GM21381 (cell line): ENCODE measurements at regions not wholly inside any gene's neighbourhood (a gene's known extent, or its start where the extent isn't known, plus 50 kb on each side); places are given as distances from the start of the nearest gene placed in this dataset.

ENCODE experiments used
- ATAC-seq: cut with Tn5 transposase; IDR thresholded peaks from one replicate; pipeline ENCODE4 v1.9.1; 2021; ENCODE audit warnings: mild to moderate bottlenecking, moderate library complexity; ENCODE audit not compliant: unreplicated experiment

DNA sequence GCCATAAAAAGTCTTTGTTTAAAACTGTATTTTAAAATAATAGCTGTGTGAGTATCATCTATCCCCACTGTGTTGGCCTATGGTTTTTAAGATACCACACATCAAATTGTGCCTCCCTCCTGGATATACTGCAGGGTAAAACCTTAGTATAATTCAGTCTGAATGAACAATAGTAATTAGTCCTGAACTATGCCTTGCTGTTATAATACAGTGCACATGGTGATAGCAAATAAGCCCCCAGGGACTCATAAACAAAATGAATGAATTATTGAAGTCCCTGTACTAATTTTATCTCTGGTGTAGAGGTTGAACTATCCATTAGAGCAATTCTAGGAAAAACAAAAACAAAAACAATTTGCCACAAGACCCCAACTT, 142.7 kb upstream of the ADAMTSL1 start:
- ATAC-seq = no peak

DNA sequence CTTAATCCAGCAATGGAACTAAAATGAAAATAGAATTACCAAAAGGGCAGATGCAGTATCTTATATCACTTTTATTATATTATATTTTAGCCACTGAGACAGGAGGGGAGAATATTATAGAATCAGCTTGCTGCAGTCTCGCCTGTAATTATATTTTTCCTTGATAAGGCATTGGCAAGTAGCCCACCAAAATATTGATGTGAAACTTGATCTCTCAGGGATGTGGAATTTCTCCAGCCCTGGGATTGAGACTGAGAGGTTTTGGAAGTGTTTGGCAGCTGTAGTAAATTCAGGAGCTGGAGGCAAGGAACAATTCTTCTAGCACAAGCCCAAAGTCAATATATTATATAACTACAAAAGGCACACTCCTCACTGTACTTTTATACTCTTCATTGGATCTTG, 142.1 kb upstream of the ADAMTSL1 start:
- no peak for ATAC-seq

DNA sequence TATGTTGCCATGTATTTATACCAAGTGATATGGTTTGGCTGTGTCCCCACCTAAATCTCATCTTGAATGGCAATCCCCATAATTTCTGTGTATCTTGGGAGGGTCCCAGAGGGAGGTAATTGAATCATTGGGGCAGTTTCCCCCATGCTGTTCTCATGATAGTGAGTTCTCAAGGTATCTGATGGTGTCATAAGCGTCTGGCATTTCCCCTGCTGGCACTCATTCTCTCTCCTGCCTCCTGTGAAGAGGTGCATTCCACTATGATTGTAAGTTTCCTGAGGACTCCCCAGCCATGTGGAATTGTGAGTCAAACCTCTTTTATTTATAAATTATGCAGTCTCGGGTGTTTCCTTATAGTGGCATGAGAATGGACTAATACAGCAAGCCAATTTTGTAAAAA, 140.8 kb upstream of the ADAMTSL1 start:
- ATAC-seq = no peak

DNA sequence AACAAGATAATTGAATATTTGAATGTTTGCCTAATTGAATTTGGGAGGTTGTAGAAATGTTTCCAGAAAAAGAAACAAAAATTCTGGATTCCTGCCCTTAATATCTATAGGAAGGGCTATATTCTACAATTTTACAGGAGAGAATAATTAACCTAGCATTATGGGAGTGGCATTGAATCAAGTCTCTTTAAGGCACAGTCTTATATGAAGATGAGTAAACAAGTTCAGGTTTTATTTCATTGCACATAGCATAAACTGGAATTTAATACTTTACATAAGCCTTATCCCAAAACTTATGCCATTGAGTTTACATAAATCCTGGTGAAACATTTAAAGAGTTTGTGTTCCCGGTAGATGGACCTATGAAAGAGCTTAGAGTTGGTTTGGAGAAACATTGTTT, 138.1 kb upstream of the ADAMTSL1 start:
- no peak for ATAC-seq

DNA sequence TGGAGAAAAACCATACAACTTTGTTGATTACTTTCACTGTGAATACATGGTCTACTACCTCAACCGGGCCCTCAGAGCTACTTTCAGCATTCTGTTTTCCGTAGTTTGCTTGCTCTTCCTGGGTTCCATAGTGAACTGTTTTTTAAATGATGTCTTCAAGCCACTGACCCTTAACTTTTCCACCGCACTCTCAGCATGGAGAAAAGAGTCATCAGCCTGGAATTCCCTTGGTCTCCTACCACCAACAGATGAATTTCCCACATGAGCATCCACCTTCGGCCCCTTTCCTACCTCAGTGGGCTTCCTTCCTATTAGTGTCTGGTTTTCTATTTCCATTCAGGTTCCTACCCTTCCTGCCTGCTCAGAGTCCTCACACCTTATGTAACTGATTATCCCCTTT, 135.9 kb upstream of the ADAMTSL1 start:
- no peak for ATAC-seq

DNA sequence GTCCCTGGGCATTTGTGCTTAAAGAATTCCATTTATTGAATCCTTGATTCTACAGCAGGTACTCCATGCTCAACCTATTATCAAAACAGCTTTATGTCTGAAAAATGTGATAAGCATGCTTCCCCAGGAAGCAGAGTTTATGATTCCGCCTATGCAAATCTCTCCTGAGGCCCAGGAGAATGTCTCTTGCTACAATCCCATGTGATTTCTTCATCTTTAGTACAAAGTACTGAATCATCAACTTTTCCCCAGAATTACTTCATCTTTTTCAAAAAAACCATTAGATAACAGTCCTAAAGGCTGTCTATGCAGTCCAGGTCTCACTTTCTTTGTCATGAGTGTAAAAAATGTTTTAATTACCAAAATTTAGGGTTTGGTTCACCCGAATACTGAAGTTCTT, 130.2 kb upstream of the ADAMTSL1 start:
- no peak for ATAC-seq

DNA sequence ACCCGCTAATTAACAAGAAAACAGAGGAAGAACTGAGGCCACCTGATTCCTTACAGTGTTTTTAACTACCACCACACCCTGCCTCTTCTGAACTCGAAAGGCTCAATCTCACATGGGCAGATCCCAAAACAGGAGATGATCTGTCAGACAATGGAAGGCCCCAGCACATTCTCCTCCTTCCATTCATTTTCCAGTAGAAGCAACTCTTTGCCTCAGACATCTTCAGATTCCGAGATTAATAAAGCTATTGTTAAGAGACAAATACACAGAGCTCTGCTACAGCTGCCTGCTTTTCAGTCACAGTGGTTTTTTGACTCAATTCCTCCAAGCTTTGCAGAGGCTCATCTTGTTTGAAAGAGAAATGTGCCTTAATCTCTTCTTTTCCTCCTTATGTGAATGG, 127.2 kb upstream of the ADAMTSL1 start:
- ATAC-seq = no peak

DNA sequence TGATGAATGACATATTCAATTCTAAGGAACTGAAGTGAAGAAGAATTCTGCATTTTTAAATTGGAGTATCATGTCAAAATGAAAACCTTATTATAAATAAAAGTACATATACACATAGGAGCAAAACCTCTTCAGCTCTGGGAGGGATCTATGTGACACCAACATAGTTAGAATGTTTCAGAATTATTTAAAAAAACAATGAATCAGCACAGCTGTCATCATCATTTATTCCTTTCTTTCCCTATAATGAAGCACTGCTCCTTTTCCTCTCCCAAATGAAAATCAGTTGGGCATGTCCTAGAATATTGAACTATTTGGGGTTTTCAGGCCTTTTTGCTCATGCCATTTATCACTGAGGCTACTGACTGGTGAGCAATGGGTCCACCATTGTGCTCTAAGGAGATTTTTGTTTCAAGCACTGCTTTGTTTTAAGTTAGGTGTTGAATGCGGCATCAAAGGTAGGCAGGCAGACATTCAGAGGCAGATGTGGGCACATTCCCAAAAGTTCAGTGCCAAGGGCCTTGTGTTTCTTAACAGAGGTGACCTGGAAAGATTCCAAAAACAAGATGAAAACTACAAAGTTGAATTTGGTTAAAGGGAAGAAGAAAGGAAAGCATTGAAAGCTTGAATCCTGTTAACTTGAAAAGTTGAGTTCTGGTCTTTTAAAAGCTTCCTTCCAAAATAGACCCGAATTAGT, 126.4 kb upstream of the ADAMTSL1 start:
- ATAC-seq = no peak

DNA sequence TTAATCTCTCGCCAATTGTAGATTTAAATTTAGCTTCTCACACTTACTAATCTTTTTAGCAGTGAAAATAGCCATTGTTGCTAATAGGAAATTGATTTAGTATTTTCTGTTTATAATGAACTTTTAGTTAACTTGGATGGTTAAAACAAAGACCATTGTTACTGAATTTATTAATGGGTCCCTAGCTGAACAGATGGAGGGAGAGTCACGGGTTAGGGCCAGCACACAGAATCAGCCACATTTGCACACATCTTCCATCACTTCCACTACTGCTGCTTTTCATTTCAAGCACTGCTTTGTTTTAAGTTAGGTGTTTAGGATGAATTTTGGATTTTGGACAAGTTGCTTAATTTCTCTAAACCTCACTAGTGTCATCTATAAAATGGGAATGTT, 125.9 kb upstream of the ADAMTSL1 start:
- ATAC-seq = no peak

DNA sequence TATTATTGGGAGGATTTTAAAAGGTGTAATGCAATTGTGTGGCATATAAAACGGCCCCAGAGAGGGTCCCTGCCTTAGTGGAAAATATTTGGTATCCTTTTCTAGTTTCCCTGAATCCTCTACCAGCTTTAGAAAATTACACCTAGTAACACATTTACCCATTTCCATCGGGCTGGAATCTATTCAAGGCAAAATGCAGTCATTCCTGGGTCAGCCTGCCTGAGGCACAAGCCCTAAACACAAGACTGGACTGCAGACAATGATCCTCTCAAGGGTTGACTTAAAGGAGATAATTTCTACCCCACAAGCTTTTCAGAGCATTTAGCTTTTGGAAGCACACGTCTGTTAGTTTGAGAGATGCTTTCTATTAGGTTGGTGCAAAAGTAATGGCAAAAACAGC, 124.4 kb upstream of the ADAMTSL1 start:
- ATAC-seq = no peak

DNA sequence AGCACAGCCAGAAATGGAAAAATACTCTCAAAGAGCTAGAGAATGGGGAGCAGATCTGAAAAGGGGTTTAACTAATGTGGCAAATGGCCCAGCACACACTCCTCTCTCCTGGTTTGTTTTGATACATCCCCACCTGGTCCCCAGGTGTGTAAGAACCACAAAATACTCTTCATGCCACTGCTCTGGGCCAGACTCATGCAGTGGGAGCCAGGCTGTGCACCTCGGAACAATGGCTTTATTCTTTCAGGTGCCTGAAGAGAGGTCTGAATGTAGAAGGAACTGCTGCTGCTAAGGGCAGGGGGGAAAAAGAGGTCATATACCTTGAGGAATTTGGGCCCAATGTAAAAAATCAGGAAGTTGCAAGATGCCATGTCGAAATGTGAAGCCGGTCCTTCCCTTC, 123.9 kb upstream of the ADAMTSL1 start:
- no peak for ATAC-seq

DNA sequence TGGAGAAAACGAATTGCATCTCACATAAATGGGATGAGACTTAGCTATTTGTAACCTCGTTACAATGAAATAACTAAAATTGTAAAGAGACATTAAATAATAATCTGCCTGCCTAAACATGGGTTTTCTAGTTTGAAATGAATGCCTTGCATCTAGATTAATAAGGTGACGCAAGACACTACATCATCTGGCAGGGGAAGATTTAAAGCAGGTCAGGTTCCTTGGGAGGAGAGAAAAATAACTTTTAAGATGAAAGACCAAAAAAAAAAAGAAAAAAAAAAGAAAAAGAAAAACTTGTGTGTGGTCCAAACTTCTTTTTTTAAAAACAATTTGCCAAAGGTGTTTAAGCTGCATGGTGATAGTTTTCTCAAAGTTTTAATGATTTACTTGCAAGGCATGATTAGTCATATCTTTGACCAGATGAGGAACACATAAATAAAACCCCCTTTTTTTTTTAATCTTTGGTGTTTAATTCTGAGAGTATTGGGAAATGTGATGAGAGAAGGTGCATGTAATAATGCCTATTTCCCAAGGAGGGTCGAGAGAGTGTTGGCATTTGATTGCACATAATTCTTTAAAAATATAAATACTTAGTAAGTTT, 122.9 kb upstream of the ADAMTSL1 start:
- no peak for ATAC-seq

DNA sequence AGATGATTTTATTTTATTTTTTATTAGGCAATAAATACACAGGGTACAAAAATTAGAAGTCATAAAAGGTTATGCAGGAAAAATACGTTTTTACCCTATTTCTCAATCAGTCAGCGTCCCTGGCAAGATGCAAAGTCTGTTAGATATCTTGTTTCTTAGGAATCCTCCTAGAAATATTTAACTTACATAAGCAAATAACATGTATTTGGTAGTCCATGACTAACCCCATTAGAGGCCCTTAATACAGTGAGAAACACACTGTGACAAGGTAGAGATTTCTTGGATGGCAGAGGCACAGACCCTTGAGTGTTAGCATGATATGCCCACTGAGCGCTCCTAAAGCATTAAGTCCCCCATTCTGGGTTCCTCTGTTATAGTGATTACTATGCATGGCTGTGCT, 121.2 kb upstream of the ADAMTSL1 start:
- no peak for ATAC-seq

DNA sequence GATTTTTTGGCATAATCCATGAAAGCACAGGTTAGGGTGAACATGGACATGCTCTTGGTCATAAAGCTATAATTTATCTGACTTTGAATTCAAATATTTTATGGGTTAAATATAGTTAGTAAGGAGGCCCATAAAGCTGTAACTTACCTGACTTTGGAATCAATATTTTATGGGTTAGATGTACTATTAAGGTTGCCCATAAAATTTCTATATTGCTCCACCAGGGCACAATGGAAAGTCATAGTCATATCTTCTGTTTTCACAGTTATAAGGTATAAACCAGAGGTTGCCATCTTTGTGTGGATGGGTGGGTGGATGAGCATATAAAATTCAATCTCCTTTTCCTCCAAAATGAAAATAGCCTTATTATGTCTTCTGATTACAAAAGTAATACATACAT, 120.5 kb upstream of the ADAMTSL1 start:
- ATAC-seq = no peak

DNA sequence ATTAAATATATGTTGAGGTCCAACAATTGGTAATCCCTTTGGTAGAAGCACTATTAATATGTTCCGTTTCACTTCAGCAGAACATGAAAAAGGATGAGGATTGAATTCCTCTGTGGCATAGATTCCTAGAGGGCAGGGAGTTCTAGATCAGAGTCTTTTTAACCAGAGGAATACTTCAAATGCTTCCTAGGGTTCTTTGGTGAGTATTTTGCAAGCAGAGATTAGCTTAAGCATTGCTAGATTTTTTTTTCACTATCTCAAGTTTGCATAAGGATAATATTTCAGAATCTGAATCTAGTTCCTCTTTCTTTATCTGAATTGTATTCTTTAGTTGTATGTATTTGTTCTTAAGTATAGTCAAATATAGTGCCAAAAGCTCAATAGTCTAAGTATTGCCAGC, 116.6 kb upstream of the ADAMTSL1 start:
- no peak for ATAC-seq

DNA sequence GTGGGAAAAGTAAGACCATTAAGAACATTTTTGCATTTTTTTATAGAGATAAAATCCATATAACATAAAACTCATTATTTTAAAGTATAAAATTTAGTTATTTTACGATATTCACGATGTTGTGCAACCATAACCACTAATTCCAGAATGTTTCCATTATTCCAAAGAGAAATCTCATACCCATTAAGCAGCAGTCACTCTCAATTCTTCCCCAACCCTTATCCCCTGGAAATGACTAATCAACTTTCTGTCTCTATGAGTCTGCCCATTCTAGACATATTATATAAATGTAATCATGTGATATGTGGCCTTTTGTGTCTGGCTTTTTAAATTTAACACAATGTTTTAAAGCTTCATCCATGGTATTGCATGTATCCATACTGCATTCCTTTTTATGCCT, 115.6 kb upstream of the ADAMTSL1 start:
- ATAC-seq = no peak

DNA sequence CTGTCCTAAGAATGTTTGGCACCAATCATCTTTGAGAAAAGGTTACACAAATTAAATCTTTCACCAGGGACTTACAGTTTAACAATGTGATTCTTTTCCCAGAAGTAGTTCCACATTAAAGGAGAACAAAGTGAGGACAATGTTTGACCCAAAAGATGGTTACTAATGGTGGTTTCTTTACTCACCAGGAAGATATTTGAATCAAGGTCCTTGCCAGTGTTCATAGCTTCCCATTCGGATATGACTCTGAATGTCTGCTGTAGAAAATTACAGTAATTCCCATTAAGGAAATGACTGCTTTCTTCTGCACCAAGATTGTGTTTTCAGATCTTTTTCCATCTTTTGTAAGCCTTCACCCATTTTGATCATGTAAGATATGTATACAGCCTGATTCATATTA, 114.6 kb upstream of the ADAMTSL1 start:
- ATAC-seq = no peak

DNA sequence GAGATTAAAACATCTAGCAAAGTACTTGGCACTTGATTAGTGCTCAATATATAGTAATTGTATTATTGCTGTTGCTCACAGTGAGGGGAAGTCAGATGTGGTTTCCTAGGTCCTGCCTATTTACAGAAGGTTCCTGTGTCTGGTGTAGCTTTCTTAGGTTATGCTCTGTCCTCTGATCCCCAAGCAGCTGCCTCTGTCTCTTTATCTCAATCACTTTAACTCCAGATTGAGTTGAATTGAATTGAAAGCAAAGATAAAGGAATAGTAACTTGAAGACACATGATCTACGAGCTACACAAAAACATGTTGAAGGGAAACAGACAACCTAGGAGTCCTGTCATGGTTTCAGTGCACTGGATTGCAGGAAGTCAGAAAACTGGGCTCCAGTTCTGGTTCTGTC, 113.9 kb upstream of the ADAMTSL1 start:
- ATAC-seq = no peak

DNA sequence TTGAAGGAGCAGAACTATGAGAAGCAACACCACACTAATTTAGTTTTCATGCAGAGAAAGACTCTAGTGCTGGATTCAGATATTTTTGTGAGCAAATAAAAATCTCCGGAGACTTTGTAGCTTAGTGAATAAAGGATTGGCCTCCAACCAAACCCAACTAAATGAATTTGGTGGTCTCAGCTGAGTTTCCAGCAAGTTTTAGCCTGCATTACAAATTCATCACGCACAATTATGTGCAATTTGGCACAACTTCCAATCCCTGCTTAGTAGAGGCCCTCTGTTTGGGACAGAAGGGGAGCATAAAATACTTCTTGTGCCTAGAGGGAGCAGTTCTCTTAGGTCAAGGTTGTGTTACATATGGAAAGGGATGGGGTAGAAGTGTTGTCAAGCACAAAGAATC, 112.3 kb upstream of the ADAMTSL1 start:
- ATAC-seq = no peak

DNA sequence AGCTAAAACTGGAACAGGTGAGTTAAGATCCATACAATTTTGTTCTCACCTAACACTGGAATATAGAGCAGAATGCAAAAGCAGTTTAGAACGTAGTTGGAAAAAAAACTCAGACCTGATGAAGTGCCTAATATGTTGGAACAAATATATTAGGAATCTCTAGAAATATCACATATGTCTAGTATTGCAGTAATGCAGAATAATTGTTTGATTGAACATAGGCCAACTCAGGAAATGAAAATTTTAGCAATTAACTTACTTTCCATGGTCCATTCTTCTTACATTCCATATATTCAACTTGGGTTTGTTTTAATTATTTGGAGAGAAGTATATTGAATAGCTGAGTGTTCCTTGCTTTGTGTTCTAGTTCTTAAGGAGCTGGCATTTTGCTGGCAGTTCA, 111.8 kb upstream of the ADAMTSL1 start:
- no peak for ATAC-seq

DNA sequence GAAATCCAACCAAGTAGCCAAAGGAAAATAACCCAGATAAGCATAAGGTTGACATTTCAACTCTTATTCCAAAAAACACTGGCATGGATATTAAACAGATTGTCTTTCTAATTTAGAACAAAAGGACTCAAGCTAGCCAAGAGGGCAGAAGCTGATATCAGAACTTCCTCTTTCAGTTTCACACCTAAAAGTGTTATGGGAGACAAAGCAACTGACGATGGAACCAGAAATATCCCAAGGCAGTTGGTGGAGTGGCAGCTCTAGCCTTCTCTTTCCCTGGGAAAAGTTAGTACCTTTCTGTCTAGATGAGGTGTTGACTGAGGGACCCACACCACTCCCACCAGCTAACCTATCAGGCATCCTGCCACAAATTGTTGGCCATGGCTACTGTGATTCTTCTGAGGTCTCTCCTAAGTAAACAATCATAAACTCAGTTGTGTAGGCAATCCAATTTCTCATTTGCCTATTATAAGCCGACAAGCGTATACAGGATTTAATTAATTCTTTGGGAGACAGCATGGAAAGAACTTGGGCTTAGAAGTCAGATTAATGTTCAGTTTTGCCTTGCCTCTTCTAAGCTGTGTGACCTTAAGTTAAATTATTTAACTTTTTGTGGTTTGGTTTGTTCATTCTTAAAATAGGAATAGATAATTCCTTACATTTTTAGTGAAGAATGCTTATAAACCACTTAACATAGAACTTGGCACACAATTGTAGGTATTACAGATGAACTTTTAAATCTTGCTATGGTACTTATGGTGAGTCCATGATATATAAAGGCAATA, 110.9 kb upstream of the ADAMTSL1 start:
- no peak for ATAC-seq

DNA sequence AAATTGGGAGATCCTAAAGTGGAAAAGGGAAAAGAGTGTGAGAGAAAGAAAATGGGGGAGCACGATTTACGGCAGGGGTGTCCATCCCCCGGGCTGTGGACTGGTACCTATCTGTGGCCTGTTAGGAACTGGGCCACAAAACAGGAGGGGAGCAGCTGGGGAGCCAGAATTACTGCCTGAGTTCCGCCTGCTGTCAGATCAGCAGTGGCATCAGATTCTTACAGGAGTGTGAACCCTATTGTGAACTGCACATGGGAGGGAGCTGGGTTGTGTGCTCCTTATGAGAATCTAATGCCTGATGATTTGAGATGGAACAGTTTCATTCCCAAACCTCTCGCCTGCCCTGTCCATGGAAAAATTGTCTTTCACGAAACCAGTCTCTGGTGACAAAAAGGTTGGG, 108.3 kb upstream of the ADAMTSL1 start:
- no peak for ATAC-seq
